T47D (cell line): ENCODE measurements at regions not wholly inside any gene's neighbourhood (a gene's known extent, or its start where the extent isn't known, plus 50 kb on each side); places are given as distances from the start of the nearest gene placed in this dataset.
"Not testable (repeated sequence)": the region's sequence is repeated elsewhere in the genome, so short reads cannot be mapped to it uniquely, and the experiment has no call there.

Experiments
- DNase-seq, 2 experiments: peaks; one replicate each; pipeline versions ENCODE4 v3.0.0 to v3.0.0-alpha.2; 2011 to 2012; ENCODE audit warnings: low read depth in 1 of 2, low spot score in 1 of 2
- JUND ChIP-seq: IDR thresholded peaks from 2 replicates; pipeline ENCODE4 v1.6.1; 2012; ENCODE audit warnings: low read depth
- in situ Hi-C: cut with HindIII; loops from 2 replicates; pipeline ENCODE4 v1.10.0; 2016; ENCODE audit warnings: low sequenced_read_pairs, low pct_unique_long_range_greater_than_20kb

DNA sequence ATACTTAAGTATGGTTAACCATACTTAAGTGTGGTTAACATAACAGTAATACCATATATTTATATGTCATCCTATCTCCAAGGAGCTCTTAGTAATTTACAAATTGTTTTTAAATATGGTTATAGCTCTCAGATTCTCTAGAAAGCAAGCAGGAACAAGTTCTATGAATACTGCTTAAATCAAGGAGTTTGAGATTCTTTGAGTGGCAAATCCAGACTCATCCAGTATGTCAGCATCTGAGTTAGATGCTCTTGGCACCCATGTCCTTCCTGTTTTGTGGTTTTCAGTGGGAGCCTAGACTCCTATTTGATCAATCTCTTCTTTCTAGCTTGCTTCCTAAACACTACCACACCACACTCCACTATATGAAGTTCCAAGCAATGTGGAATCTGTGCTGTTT is 114.7 kb upstream of the GDNF start:
- in situ Hi-C loops = no loop called here

DNA sequence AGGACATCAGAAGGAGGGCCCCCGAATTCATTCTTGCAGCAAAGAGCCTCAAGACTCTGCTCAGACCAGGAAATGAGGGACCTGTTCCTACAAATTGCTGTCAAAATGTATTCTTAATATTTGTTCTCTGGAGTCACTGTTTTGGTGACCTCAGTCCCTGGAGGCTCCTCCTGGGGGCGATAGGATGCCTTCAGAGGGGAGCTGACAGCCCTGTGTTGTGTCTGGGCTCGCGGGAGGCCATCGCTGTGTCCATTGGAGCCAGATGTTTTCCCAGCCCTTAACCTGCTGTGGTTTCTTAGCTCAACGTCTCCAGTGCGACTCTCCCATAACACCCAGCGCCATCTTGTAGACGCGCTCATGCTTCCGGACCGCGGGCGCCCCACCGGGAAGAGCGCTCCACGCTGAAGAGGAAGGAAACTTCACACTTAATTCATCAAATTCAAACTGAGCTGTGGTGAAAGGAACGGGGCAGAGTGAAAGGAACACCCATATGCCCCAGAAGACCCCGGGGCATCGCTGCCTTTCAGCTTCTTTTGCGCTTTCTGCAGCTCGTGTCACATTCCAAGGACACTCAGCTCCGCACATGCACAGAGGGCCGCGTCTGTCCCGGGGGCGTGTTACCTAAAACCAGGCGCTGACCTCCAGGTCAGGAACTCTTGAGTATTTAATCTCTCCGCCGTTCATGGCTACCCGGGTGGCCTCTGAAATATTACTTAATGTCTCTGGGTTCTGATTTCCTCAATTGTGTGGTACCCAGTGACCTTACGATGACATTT is 112.3 kb upstream of the GDNF start:
- in situ Hi-C loops = no loop called here
- DNase-seq = no peak
- TF ChIP-seq JUND = no peak

More for the DNA sequence above, 114.7 kb upstream of the GDNF start:
- TF ChIP-seq JUND = no peak
- no peak for DNase-seq

DNA sequence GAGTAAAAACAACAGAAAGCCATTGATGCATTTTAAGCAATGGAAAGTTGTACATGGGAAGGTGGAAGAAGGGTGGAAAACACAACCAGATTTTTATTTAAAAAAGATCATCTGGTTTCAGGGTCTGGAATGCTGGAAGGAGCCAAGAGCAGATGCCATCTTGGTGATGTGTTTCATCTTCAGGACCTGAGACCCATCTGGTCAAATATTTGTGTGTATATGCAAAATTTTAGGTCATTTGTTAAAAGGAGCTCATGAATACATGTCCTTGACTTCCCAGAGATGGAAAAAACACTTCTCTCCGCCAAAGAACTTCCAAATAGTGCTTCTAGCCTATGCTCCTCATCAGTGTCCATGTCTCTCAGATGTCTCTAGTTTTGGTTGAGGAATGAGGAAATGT is 110.6 kb upstream of the GDNF start:
- TF ChIP-seq JUND = no peak
- DNase-seq = no peak
- in situ Hi-C loops = no loop called here

DNA sequence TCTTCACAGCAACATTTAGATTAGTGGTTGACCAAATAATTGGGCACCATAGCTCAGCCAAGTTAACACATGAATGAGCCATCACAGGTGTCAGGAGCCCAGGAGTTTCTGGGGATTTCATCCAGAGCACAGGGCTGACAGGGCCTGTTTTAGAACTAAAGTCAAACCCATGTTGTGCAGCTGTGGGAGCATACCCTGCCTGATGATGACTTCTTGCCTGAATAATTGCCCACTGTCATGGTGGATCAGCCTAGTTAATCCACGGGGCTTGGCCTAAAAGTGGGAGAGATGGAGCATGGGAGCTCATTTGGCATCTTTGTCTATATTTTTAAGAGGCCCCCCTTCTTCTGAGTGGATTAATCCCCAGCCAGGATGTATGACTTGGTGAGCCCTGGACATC is 105.6 kb upstream of the GDNF start:
- no peak for DNase-seq
- in situ Hi-C loops = no loop called here
- no peak for TF ChIP-seq JUND

DNA sequence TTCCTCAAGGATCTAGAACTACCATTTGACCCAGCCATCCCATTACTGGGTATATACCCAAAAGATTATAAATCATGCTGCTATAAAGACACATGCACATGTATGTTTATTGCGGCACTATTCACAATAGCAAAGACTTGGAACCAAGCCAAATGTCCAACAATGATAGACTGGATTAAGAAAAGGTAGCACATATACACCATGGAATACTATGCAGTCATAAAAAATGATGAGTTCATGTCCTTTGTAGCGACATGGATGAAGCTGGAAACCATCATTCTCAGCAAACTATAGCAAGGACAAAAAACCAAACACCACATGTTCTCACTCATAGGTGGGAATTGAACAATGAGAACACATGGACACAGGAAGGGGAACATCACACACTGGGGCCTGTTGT is 103.3 kb upstream of the GDNF start:
- DNase-seq, in situ Hi-C loops: not testable (repeated sequence)

DNA sequence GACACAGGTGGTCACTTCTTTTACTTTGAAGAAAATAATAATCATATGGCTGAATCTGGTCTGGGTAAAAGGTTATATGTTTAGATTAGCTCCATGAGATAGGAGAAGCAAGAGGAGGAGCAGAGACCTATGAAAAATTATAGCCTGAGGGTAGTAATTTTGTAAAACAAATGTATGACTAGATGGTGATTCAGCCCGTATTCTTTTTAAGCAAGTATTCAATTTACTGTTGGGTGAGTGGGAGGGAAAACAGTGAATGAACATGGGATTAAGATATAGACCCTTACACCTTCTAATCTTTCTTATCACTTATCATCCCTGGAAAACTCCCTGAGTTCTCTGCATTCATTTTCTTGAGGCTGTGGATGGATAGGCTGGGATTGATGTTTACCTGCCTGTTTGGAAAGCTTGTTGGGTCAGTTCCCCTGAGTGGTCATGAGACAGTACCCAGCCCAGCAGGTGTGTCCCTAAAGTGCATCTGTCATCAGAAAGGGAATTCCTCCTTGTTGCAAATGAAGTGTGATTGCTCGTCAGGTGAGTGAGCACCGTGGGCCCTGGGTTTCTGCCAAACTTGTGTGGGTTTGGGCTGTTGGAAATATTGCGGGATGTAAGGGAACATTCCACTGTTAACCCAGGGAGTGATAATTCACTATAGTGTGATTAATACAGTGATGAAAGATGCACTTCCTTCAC is 101.2 kb upstream of the GDNF start:
- TF ChIP-seq JUND = no peak
- no peak for DNase-seq
- in situ Hi-C loops = no loop called here

DNA sequence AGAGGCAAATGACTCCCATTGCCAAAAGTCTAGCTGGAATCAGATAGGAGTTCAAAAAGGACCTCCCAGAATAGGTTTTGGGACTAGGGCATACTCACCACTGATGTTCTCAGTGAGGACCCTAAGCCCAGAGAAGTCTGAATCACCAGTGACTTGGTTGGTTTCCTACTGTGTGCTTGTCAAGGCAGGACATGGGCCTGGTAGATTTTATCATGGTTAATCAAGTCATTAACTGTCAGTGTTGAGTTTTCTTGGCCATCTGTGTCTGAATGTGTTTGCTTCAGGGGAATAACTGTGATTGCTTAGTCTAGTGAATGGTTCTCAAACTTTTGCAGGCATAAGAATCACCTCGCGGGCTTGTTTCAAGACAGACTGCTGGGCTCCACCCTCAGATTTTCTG is 99.0 kb upstream of the GDNF start:
- in situ Hi-C loops = no loop called here
- TF ChIP-seq JUND = no peak
- DNase-seq = no peak

DNA sequence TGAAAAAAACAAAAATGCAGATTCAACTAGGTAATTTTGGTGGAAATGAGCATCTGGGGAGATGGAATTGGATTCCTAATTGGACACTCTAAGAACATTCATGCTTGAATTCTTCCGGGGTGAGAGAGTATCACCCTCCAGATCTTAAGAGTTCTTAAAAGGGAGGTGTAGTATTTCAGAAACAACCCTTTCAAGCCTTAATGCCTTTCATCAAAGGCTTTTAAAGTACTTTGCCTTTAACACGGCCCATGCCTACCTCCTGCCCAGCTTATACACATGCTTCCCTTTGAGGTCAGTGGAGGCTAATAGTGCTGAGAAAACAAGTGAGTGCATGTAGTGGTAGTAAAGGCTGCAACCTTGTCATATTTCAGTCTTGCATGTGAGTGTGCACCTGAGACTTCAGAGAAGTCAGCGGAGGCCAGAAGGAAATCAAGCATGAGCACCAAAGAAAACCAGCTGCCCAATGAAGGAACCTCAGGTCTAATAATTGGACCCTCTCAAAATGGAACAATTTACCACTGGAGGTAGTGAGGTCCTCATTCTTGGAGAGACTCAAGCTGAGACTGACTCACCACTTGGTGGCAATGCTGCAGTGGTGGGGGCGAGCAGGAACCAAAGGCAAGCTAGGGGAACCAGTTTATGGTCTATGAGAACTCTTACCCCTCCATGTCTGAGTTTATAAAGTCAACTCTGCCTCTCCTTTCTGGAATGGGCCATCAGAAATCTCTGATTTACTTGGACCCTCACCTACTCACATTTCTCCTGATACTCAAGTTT is 98.4 kb upstream of the GDNF start:
- in situ Hi-C loops = no loop called here
- TF ChIP-seq JUND = no peak
- DNase-seq = no peak

DNA sequence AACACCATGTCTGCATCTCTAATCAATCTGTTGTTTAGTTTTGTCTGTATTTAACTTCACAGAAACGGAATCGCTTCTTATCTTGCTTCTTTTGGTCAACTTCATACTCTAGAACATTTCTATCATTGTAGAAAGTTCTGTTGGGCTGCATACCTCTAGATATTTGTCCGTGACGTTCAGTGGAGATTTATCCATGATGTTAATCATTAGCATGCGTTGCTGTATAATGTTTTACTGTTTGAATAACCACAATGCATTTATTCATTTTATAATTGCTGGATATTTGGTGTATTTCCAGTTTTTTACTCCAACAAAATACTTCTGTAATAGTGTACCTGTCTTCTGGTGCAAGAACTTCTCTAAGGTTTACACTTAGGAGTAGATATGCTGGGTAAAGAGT is 96.2 kb upstream of the GDNF start:
- in situ Hi-C loops = no loop called here
- DNase-seq = no peak
- TF ChIP-seq JUND = no peak

DNA sequence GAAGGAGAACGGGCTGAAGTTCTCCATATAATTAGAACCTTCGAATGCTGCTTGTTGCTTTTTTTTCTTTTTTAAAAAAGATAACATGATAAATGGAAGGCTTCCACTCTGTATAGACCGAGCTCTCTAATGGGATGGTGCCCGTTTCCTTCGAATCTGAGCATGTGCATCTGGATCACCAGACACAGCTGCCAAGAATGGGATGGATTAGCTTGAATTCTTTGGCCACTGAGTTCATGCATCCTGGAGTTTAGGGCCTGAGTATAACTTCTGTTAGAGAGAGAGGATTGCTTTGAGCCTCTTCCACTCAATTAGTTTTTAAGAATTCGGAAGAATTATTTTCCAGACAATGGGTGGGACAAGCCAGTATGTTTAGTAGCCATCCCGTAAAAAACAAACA is 93.7 kb upstream of the GDNF start:
- no peak for TF ChIP-seq JUND
- no peak for DNase-seq
- in situ Hi-C loops = no loop called here

DNA sequence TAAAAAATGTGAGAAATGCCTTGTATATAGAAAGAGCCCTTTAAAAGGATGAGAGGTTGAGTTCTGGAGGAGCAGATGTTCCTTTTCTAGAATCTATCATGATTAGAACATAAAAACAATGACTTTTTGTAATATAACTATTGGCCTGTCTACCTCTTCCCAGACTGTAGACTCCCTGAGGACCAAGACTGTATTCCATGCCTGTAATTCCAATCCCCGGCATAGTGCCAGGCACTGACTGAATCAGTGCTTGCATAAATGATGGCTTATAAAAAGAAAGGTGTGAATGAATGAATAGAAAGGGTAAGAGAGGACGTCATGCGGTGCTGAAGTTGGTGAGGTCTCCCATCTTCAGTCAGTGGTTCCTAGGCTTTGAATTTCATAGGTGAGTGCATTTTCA is 92.6 kb upstream of the GDNF start:
- in situ Hi-C loops = no loop called here

DNA sequence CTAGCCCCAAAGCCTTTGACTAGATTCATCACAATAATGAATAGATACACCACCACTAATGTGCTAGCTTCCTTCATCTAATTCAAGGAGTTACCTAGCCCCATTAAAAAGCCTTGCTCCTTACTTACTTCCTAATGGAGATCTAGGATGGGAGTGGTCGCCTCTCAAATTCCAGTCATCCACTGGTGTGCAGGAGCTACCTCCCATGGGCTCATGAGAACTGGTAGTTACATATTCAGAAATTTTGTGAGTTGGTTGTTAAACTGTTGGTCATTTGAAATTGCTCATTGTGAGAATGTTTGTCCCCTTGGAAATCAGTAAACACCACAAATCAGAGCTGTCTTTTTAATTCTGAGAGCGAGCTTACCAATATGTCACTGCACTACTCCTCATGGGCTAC is 91.7 kb upstream of the GDNF start:
- TF ChIP-seq JUND = no peak
- in situ Hi-C loops = no loop called here
- no peak for DNase-seq

More for the DNA sequence above, 92.6 kb upstream of the GDNF start:
- DNase-seq = no peak
- no peak for TF ChIP-seq JUND

DNA sequence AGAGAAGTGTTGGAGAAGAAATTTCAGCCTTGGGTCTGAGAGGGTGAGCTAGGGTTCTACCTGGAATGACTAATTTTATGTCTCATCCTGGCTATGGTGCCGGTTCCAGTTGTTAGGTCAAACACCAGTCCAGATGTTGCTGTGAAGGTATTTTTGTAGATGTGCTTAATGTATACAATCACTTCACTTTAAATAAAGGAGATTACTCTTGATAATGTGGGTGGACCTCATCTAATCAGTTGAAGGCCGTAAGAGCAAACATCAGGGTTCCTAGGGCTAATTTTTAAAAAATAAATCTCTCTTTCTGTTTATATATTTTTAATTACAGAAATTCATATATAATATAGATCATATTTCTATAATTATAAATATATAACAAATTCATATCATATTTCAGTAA is 90.5 kb upstream of the GDNF start:
- TF ChIP-seq JUND = no peak
- in situ Hi-C loops = no loop called here
- no peak for DNase-seq
